ENCODE measurements at regions not wholly inside any gene's neighbourhood (a gene's known extent, or its start where the extent isn't known, plus 50 kb on each side); places are given as distances from the start of the nearest gene placed in this dataset.

GRCh38 chr12:126139355-126139754, 1074.1 kb downstream of the AACS start:
- in situ Hi-C loops (cut with HindIII; ENCODE audit: low pct_unique_long_range_greater_than_20kb, low sequenced_read_pairs) = no loop called here
- no peak for DNase-seq (ENCODE audit: low read depth, low spot score)

DNA sequence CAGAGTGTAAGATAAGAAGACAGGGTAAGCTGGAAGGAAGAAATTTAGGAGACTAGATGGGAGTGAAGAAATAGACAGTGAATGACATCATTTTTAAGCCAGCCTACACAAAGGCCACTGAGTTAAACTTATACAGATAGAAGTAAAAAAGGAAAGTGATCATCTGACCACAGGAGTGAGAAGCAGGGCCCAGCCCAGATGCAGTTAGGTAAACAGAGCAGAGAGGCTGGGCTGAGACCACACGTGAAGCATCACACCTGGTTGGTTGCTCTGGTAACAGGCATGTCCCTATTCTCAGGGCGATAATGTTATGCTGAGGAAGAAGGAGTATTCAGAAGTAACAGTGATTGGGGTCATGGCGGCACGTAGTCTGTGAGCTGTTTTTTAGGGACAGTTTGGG, 1079.4 kb downstream of the AACS start:
- no peak for DNase-seq (ENCODE audit: low read depth, low spot score)
- in situ Hi-C loops (cut with HindIII; ENCODE audit: low pct_unique_long_range_greater_than_20kb, low sequenced_read_pairs) = no loop called here

GRCh38 chr12:126147321-126147720, 1082.1 kb downstream of the AACS start:
- in situ Hi-C loops (cut with HindIII; ENCODE audit: low pct_unique_long_range_greater_than_20kb, low sequenced_read_pairs) = no loop called here
- DNase-seq (ENCODE audit: low read depth, low spot score) = no peak

DNA sequence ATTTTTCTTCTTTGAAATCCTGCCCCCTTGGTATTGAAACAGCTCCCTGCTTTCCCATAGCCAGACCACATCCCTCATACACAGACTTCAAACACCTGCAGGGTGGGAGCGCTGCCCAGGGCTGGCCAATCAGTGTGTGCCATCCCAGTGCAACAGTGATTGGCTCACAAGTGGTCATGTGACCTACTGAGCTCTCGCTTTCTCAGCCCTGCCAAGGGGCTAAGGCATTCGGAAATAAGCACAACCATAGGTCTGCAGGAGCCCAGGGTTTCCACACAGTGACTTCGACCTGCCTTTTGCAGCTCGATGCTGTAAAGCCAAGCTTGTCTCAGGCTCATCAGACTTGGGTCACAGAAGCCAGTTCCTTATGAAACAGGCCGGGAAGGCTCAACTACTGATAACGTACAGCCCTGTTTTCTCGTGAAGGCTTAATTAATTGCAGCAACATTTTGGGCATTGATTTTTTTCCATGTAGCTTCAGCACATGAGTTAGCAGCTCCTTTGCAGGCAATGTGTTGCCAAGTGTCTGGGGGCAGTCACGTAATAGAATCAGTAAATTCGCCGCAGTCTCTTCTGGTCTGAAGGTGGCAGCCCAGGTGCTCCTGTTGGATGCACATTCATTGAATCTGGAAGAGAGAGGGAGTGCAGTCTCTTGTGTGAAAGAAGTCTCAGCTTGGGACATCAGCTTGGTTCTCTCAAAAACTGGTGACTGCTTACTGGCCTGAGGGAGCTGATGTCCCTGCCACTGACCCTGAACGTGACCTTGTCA, 1091.8 kb downstream of the AACS start:
- DNase-seq (ENCODE audit: low read depth, low spot score) = peak; percentile 17
- in situ Hi-C loops (cut with HindIII; ENCODE audit: low pct_unique_long_range_greater_than_20kb, low sequenced_read_pairs) = no loop called here

DNA sequence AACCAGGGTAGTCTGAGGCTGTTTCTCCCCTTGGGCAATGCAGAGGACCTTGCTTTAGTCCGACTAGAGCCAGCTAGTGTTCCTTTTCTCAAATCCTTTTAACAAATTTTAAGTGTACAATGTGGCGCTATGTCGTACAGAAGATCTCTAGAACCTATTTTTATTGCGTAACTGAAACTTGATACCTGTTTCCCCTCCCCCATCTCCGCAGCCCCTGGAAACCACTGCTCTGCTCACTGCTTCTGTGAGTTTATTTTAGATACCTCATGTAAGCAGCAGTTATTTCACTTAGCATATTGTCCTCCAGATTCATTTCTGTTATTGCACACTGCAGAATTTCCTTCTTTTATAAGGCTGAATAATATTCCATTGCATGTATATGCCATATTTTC, 1092.3 kb downstream of the AACS start:
- in situ Hi-C loops (cut with HindIII; ENCODE audit: low pct_unique_long_range_greater_than_20kb, low sequenced_read_pairs) = no loop called here

GRCh38 chr12:126159139-126159538, 1093.9 kb downstream of the AACS start:
- in situ Hi-C loops (cut with HindIII; ENCODE audit: low pct_unique_long_range_greater_than_20kb, low sequenced_read_pairs) = no loop called here
- no peak for DNase-seq (ENCODE audit: low read depth, low spot score)

More for the DNA sequence above, 1092.3 kb downstream of the AACS start:
- no peak for DNase-seq (ENCODE audit: low read depth, low spot score)

GRCh38 chr12:126160912-126161311, 1095.7 kb downstream of the AACS start:
- in situ Hi-C loops (cut with HindIII; ENCODE audit: low pct_unique_long_range_greater_than_20kb, low sequenced_read_pairs) = no loop called here
- no peak for DNase-seq (ENCODE audit: low read depth, low spot score)

GRCh38 chr12:126163984-126164383, 1098.7 kb downstream of the AACS start:
- no peak for DNase-seq (ENCODE audit: low read depth, low spot score)
- in situ Hi-C loops (cut with HindIII; ENCODE audit: low pct_unique_long_range_greater_than_20kb, low sequenced_read_pairs) = no loop called here

GRCh38 chr12:126171937-126172559, 1106.8 kb downstream of the AACS start:
- DNase-seq (ENCODE audit: low read depth, low spot score) = no peak
- in situ Hi-C loops (cut with HindIII; ENCODE audit: low pct_unique_long_range_greater_than_20kb, low sequenced_read_pairs) = no loop called here

DNA sequence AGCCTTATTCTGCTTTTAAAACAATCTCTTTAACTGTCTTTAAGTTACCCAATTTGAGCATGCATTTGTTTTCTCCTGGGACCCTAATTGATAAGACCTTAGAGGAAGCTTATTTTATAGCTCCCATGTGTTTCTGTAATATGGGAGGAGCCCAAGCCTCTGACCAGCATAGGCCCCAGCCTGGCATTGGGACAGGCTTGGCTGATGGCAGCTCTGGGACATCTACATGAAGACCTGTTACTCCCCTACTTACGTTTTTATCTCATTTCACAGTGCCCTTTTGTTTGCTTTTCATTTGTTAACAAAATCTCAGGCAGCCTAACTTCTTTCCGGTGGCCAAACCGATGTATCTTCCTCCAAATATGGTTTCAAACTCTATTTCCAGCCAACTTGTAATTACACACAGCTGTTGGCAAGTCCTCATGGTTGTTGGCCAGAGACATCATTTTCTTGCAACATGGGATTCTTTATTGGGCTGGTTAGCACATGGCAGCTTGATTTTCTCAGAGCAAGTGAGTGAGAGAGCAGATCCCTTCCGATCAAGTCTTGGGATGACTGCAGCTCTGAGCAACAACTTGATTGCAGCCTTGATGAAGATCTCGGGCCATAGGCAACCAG, 1117.5 kb downstream of the AACS start:
- in situ Hi-C loops (cut with HindIII; ENCODE audit: low pct_unique_long_range_greater_than_20kb, low sequenced_read_pairs) = no loop called here
- DNase-seq (ENCODE audit: low read depth, low spot score) = no peak

GRCh38 chr12:126185025-126185424, 1119.8 kb downstream of the AACS start:
- in situ Hi-C loops (cut with HindIII; ENCODE audit: low pct_unique_long_range_greater_than_20kb, low sequenced_read_pairs) = no loop called here
- DNase-seq (ENCODE audit: low read depth, low spot score) = no peak

GRCh38 chr12:126189856-126190255, 1124.6 kb downstream of the AACS start:
- no peak for DNase-seq (ENCODE audit: low read depth, low spot score)
- in situ Hi-C loops (cut with HindIII; ENCODE audit: low pct_unique_long_range_greater_than_20kb, low sequenced_read_pairs) = no loop called here

- no peak for DNase-seq (ENCODE audit: low read depth, low spot score)
Observed at GRCh38 chr12:126191031-126191891, 1126.0 kb downstream of the AACS start.

GRCh38 chr12:126191949-126192348, 1126.7 kb downstream of the AACS start:
- no peak for DNase-seq (ENCODE audit: low read depth, low spot score)
- in situ Hi-C loops (cut with HindIII; ENCODE audit: low pct_unique_long_range_greater_than_20kb, low sequenced_read_pairs) = no loop called here

More at GRCh38 chr12:126191031-126191891, 1126.0 kb downstream of the AACS start:
- in situ Hi-C loops (cut with HindIII; ENCODE audit: low pct_unique_long_range_greater_than_20kb, low sequenced_read_pairs) = no loop called here

DNA sequence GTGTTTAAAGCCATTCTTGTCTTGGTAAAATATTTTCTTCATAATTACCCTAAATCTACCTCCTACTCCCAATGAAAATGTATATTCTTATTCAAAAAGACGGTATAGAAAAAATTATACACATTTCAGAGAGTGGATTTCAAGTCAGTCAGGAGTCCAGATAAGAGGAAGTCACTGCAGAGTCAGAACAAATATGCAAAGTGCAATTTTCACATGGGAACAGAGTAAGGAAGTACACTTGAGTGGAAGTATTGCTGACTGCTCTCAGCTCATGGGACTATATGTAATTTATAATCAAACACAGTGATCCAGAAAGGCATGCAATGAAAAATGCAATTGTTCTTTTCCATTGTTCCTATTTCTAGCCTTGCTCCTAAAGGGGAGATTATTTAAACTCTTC, 1128.0 kb downstream of the AACS start:
- DNase-seq (ENCODE audit: low read depth, low spot score) = no peak
- in situ Hi-C loops (cut with HindIII; ENCODE audit: low pct_unique_long_range_greater_than_20kb, low sequenced_read_pairs) = no loop called here

DNA sequence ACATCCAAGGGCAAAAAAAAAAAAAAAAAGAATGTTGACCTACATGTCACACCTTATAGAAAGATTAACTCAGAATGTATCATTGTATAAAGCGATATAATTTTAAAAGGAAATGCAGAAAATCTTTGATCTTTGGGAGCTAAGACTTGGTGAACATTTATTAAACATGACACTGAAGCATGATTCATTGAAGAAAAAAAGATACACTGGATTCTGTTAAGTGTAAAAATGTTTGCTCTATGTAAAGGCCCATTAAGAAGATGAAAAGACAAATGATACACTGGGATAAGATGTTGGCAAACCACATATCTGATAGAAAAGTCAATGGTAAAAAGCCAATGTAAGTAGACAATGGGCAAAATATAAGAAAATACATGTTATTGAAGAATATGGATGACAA, 1131.0 kb downstream of the AACS start:
- no peak for DNase-seq (ENCODE audit: low read depth, low spot score)

GRCh38 chr12:126198516-126198915, 1133.3 kb downstream of the AACS start:
- in situ Hi-C loops (cut with HindIII; ENCODE audit: low pct_unique_long_range_greater_than_20kb, low sequenced_read_pairs) = no loop called here
- DNase-seq (ENCODE audit: low read depth, low spot score) = no peak

More for the DNA sequence above, 1131.0 kb downstream of the AACS start:
- in situ Hi-C loops (cut with HindIII; ENCODE audit: low pct_unique_long_range_greater_than_20kb, low sequenced_read_pairs) = no loop called here

Measured in SK-MEL-5 (cell line).